GM06990 (cell line): ENCODE measurements at regions not wholly inside any gene's neighbourhood (a gene's known extent, or its start where the extent isn't known, plus 50 kb on each side); places are given as distances from the start of the nearest gene placed in this dataset.
"Not testable (repeated sequence)": the region's sequence is repeated elsewhere in the genome, so short reads cannot be mapped to it uniquely, and the experiment has no call there.

ENCODE experiments used
- DNase-seq: peaks from one replicate; pipeline ENCODE4 v3.0.0-alpha.2; 2011; ENCODE audit not compliant: insufficient read length; ENCODE audit errors: extremely low read depth
- H3K27me3 ChIP-seq: replicated peaks from 2 replicates; pipeline ENCODE4 v1.6.0; 2011; ENCODE audit warnings: low read length; ENCODE audit not compliant: control insufficient read depth, insufficient read depth
- H3K36me3 ChIP-seq: 2 replicates; pipeline ENCODE4 v1.5.1; 2011; ENCODE audit warnings: low read length; ENCODE audit not compliant: control insufficient read depth, insufficient read depth
- H3K4me3 ChIP-seq: replicated peaks from 2 replicates; pipeline ENCODE4 v1.5.1; 2011; ENCODE audit warnings: low read depth, mild to moderate bottlenecking, control low read depth, low read length
- TF ChIP-seq, protein P1 (sequence below): IDR thresholded peaks from 2 replicates; pipeline ENCODE4 v1.5.1; 2011; ENCODE audit warnings: low read length, control low read depth, mild to moderate bottlenecking, inconsistent platforms; ENCODE audit not compliant: insufficient read depth, poor library complexity, severe bottlenecking

DNA sequence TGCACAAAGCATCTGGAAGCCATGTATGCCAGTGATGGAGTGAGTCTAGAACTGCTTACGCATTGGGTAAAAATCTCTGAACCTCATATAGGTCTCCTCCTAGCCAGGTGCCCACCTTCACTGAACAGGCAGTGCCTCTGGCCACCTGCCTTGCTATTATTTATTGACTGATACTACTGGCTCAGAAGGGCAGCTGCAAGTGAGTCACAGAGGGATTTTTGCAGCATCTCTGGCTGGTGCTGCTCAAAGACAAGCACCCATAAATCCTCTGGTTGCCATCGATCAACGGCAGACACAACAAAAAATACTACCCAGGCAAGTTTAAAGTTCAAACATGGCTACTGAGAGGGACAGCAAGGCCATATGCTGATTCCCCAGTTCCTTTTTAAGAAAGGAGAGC is 279.4 kb downstream of the UBE3D start:
- no peaks in the 10 kb centered on the region; the same call in 1 of the 2 replicates for H3K27me3 ChIP-seq
- DNase-seq = no peak

DNA sequence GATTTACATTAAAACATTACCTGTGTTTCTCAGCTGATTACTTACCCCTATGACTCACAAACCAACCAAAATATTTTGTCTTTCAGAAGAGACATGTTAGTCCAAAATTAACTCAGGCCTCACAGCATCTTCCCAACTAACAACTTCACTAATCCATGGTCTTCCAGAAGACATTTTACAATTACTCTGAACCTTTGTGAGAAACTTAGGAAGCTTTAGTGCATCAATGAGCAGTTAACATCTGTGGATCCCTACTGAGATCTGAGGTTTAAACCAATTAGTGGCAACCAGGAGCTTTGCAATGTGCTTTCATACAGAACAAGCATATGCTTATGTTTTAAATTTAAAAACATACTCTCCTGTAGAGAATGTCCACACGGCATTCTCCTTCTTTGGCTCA is 269.7 kb downstream of the UBE3D start:
- Histone ChIP-seq H3K4me3 (no peak overlapping the region), H3K36me3 (no peaks in the 10 kb centered on the region), H3K27me3 (no peaks in the 10 kb centered on the region)
- TF ChIP-seq, protein P1, sequence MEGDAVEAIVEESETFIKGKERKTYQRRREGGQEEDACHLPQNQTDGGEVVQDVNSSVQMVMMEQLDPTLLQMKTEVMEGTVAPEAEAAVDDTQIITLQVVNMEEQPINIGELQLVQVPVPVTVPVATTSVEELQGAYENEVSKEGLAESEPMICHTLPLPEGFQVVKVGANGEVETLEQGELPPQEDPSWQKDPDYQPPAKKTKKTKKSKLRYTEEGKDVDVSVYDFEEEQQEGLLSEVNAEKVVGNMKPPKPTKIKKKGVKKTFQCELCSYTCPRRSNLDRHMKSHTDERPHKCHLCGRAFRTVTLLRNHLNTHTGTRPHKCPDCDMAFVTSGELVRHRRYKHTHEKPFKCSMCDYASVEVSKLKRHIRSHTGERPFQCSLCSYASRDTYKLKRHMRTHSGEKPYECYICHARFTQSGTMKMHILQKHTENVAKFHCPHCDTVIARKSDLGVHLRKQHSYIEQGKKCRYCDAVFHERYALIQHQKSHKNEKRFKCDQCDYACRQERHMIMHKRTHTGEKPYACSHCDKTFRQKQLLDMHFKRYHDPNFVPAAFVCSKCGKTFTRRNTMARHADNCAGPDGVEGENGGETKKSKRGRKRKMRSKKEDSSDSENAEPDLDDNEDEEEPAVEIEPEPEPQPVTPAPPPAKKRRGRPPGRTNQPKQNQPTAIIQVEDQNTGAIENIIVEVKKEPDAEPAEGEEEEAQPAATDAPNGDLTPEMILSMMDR = no peak
- DNase-seq = no peak

More for the DNA sequence above, 279.4 kb downstream of the UBE3D start:
- TF ChIP-seq, protein P1 = no peak
- H3K36me3 ChIP-seq = no peaks in the 10 kb centered on the region
- no peak overlapping the region for H3K4me3 ChIP-seq

DNA sequence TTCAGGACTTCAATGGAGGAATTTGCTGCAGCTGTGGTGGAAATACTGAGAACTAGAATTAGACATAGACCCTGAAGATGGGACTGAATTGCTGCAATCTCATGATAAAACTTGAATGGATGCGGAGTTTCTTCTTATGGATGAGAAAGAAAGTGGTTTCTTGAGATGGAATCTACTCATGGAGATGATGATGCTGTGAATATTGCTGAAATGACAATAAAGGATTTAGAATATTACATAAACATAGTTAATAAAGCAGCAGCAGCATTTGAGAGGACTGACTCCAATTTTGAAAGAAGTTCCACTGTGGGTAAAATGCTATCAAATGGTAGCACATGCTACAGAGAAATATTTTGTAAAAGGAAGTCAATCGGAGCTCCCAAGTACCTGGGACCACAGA is 264.6 kb downstream of the UBE3D start:
- TF ChIP-seq, protein P1 = no peak
- Histone ChIP-seq H3K36me3 (no peaks in the 10 kb centered on the region), H3K4me3 (no peak overlapping the region), H3K27me3 (no peaks in the 10 kb centered on the region)
- DNase-seq = no peak

DNA sequence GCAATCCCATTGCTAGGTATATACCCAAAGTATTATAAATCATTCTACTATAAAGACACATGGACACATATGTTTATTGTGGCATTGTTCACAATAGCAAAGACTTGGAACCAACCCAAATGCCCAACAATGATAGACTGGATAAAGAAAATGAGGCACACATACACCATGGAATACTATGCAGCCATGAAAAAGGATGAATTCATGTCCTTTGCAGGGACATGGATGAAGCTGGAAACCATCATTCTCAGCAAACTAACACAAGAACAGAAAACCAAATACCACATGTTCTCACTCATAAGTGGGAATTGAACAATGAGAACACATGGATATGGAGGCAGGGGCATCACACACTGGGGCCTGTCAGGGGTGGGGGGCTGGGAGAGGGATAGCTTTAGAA is 249.4 kb downstream of the UBE3D start:
- H3K36me3 ChIP-seq, DNase-seq, H3K27me3 ChIP-seq, H3K4me3 ChIP-seq: not testable (repeated sequence)

DNA sequence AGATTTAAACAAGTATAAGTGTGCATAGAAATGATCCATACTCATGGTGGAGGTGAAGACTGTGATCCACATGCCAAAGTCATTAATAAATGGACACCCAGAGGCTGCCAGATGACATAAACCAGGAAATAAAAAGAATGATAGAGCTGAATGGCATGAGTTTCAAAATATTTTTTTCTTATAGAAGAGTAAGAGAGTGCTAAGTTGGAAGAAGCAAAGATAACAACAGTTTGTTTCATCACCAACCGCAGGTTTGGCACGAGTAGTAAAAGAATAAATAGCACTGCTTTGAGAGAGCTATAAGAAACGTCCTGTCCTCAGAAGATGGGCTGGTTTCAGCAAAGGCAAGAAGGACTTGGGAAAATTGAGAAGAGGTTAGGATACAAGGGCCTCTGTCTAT is 246.9 kb downstream of the UBE3D start:
- TF ChIP-seq, protein P1 = no peak
- no peak overlapping the region for H3K4me3 ChIP-seq
- no peaks in the 10 kb centered on the region for H3K27me3 ChIP-seq
- no peaks in the 10 kb centered on the region for H3K36me3 ChIP-seq
- no peak for DNase-seq

DNA sequence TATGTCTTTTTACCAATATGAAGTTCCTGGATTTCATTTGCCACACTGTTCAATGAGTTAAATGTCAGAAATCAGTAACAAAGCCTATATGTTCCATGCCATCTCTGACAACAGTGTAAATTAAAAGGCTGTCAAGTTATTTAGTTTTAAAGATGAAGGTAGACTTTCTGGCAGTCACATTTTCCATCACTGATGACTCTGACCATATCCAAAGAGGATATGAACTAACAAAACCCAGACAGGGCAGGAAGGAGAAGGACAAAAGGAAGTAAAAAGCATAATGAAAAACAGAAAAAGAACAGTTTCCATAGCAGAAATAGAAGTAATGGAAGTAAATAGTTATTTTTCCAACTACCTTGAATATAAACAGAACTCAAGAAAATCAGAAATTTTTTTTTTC is 242.3 kb downstream of the UBE3D start:
- H3K36me3 ChIP-seq = no peaks in the 10 kb centered on the region
- TF ChIP-seq, protein P1 = no peak
- no peak overlapping the region for H3K4me3 ChIP-seq
- DNase-seq = no peak
- H3K27me3 ChIP-seq = no peaks in the 10 kb centered on the region
